HL-60 (cell line): ENCODE measurements at regions not wholly inside any gene's neighbourhood (a gene's known extent, or its start where the extent isn't known, plus 50 kb on each side); places are given as distances from the start of the nearest gene placed in this dataset.

Experiments
- DNase-seq, 2 experiments: peaks; one replicate each; pipeline ENCODE4 v3.0.0-alpha.2; 2010 to 2020; ENCODE audit warnings: low read depth in 1 of 2, low spot score in 1 of 2
- H3K27ac ChIP-seq: fragments of 250-450 bp; sonication (Bioruptor Pico); replicated peaks from 2 replicates; pipeline ENCODE4 v1.5.1; 2020; ENCODE audit warnings: mild to moderate bottlenecking, moderate library complexity
- H3K27me3 ChIP-seq: fragments of 250-450 bp; sonication (Bioruptor Pico); 2 replicates; pipeline ENCODE4 v1.5.1; 2021; ENCODE audit warnings: mild to moderate bottlenecking, moderate library complexity; ENCODE audit not compliant: insufficient read depth, poor library complexity, severe bottlenecking
- H3K4me3 ChIP-seq: replicated peaks from 2 replicates; pipeline ENCODE4 v1.5.1; 2011; ENCODE audit warnings: mild to moderate bottlenecking, control low read depth, low read length; ENCODE audit not compliant: insufficient read depth
- CTCF ChIP-seq: IDR thresholded peaks from one replicate; pipeline ENCODE4 v1.5.1; 2011; ENCODE audit warnings: low read length, control low read depth, inconsistent platforms; ENCODE audit not compliant: insufficient read depth
- GABPA ChIP-seq: IDR thresholded peaks from 2 replicates; pipeline ENCODE4 v1.6.1; 2012; ENCODE audit warnings: low read depth
- POLR2AphosphoS5 ChIP-seq: IDR thresholded peaks from 2 replicates; pipeline ENCODE4 v1.6.1; 2012; ENCODE audit warnings: low read depth
- REST ChIP-seq: IDR thresholded peaks from 2 replicates; pipeline ENCODE4 v1.6.1; 2012; ENCODE audit warnings: low read depth; ENCODE audit not compliant: insufficient replicate concordance
- SPI1 ChIP-seq: IDR thresholded peaks from 2 replicates; pipeline ENCODE4 v1.6.1; 2012; ENCODE audit warnings: low read depth, mild to moderate bottlenecking, borderline replicate concordance

- TF ChIP-seq GABPA (no peak), SPI1 (no peak), REST (no peak), POLR2AphosphoS5 (no peak), CTCF (no peak)
- no peak overlapping the region for H3K4me3 ChIP-seq
- peaks cover 2% of the 10 kb centered on the region for H3K27me3 ChIP-seq
- no peak overlapping the region for H3K27ac ChIP-seq
- DNase-seq = no peak
These were observed 197.6 kb upstream of the HNRNPA3 start for GRCh38 chr2:177014946-177015345.

GRCh38 chr2:177015356-177015923, 197.2 kb upstream of the HNRNPA3 start:
- TF ChIP-seq REST = no peak
- no peak for TF ChIP-seq GABPA
- no peak for TF ChIP-seq POLR2AphosphoS5
- no peak for TF ChIP-seq SPI1
- TF ChIP-seq CTCF = no peak
- Histone ChIP-seq H3K4me3 (no peak overlapping the region), H3K27me3 (peaks cover 2% of the 10 kb centered on the region), H3K27ac (no peak overlapping the region)
- no peak for DNase-seq

GRCh38 chr2:177020524-177021119, 192.0 kb upstream of the HNRNPA3 start:
- peaks cover 7% of the 10 kb centered on the region for H3K27me3 ChIP-seq
- TF ChIP-seq POLR2AphosphoS5 = no peak
- TF ChIP-seq SPI1 = no peak
- TF ChIP-seq GABPA = no peak
- TF ChIP-seq REST = no peak
- TF ChIP-seq CTCF = no peak
- no peak overlapping the region for H3K27ac ChIP-seq
- H3K4me3 ChIP-seq = no peak overlapping the region
- no peak for DNase-seq
